HepG2 (cell line): ENCODE measurements at regions not wholly inside any gene's neighbourhood (a gene's known extent, or its start where the extent isn't known, plus 50 kb on each side); places are given as distances from the start of the nearest gene placed in this dataset.

Experiments used
- ATAC-seq: fragments of 200-7000 bp; cut with Tn5 transposase; 3 replicates; pipeline ENCODE4 v1.9.1; 2020; ENCODE audit warnings: mild to moderate bottlenecking, moderate library complexity
- BruUV-seq: library from RNA; stranded (reverse); fragments of 400-500 nt; replicated peaks from 2 replicates; lab custom pipeline; 2021; lab: Mats Ljungman, UMichigan
- CTCF ChIA-PET: fragments of 300-600 bp; formaldehyde crosslinking; extraction: SDS; loops from one replicate; lab custom pipeline; 2021; ENCODE audit warnings: low total read pairs, inconsistent platforms, low intra/inter-chr PET ratio; lab: Yijun Ruan, JAX
- POLR2A ChIA-PET: fragments of 350-600 bp; sonication (Branson Sonifier 250); formaldehyde crosslinking; loops from one replicate; lab custom pipeline; 2020; ENCODE audit warnings: antibody characterized with exemption, inconsistent platforms; lab: Yijun Ruan, JAX
- DNase-seq: peaks from one replicate; pipeline ENCODE4 v3.0.0-alpha.2; 2015; ENCODE audit warnings: low spot score
- FAIRE-seq: peaks from 3 replicates; lab custom pipeline; 2011; peaks lifted over from hg19 to GRCh38; lab: Jason Lieb, UNC
- H2AFZ ChIP-seq: one replicate; pipeline ENCODE4 v1.6.1; 2011; ENCODE audit warnings: low read length, inconsistent platforms
- H3K27ac ChIP-seq: fragments of 300-600 bp; 3 replicates; pipeline ENCODE4 v1.8.0; 2011; ENCODE audit warnings: mixed run types, mild to moderate bottlenecking, mixed read lengths, low read length, inconsistent platforms; ENCODE audit not compliant: insufficient read depth; ENCODE audit errors: extremely low read length
- H3K27me3 ChIP-seq, 2 experiments: fragments of 200-600 bp in 1 of 2; 2 replicates in 1 of 2; 3 replicates in 1 of 2; pipeline versions ENCODE4 v1.6.0 to v1.8.0; 2011; ENCODE audit warnings: low read length in 2 of 2, mild to moderate bottlenecking in 2 of 2, moderate library complexity in 2 of 2, inconsistent platforms in 1 of 2; ENCODE audit not compliant: insufficient read depth in 2 of 2, control insufficient read depth in 1 of 2
- H3K36me3 ChIP-seq, 2 experiments: fragments of 200-600 bp in 1 of 2; replicated peaks in 1 of 2; 2 replicates in 1 of 2; 3 replicates in 1 of 2; pipeline versions ENCODE4 v1.5.1 to v1.8.0; 2011; ENCODE audit warnings: low read length in 2 of 2, inconsistent platforms in 1 of 2; ENCODE audit not compliant: insufficient read depth in 2 of 2, control insufficient read depth in 1 of 2
- H3K4me1 ChIP-seq: 2 replicates; pipeline ENCODE4 v1.5.1; 2012; ENCODE audit warnings: low read length, inconsistent platforms; ENCODE audit not compliant: insufficient read depth
- H3K4me2 ChIP-seq: 2 replicates; pipeline ENCODE4 v1.6.0; 2011; ENCODE audit warnings: low read depth, low read length, inconsistent platforms
- H3K4me3 ChIP-seq, 3 experiments: fragments of 200-600 bp in 1 of 3; sonication (generic), shearing (Covaris generic) in 1 of 3; replicated peaks in 1 of 3; 2 replicates each; pipeline ENCODE4 v1.5.1; 2011 to 2016; ENCODE audit warnings: low read length in 3 of 3, inconsistent platforms in 2 of 3, low read depth in 2 of 3, mild to moderate bottlenecking in 2 of 3, control low read depth in 1 of 3, mixed read lengths in 1 of 3; ENCODE audit not compliant: insufficient read depth in 1 of 3
- H3K79me2 ChIP-seq: one replicate; pipeline ENCODE4 v1.6.1; 2011; ENCODE audit warnings: low read length, inconsistent platforms; ENCODE audit not compliant: insufficient read depth
- H3K9ac ChIP-seq: 2 replicates; pipeline ENCODE4 v1.6.0; 2011; ENCODE audit warnings: mild to moderate bottlenecking, low read depth, low read length, inconsistent platforms; ENCODE audit not compliant: insufficient read depth
- H3K9me3 ChIP-seq: 2 replicates; pipeline ENCODE4 v1.5.1; 2012; ENCODE audit warnings: mild to moderate bottlenecking, low read length
- H4K20me1 ChIP-seq: 2 replicates; pipeline ENCODE4 v1.6.0; 2011; ENCODE audit warnings: inconsistent platforms, mild to moderate bottlenecking, low read length, moderate library complexity; ENCODE audit not compliant: insufficient read depth
- FOXK2 ChIP-seq: fragments of 450-650 bp; IDR thresholded peaks from 2 replicates; pipeline ENCODE4 v1.6.1; 2016
- HDAC6 ChIP-seq: fragments of 200-600 bp; sonication (generic); IDR thresholded peaks from 2 replicates; pipeline ENCODE4 v1.7.0; 2017; ENCODE audit warnings: mild to moderate bottlenecking, antibody characterized with exemption, low read length, low read depth
- HMG20A ChIP-seq: IDR thresholded peaks from 2 replicates; pipeline ENCODE4 v1.6.1; 2016; ENCODE audit warnings: borderline replicate concordance
- PAX8 ChIP-seq: sonication (generic); formaldehyde crosslinking; IDR thresholded peaks from 2 replicates; pipeline ENCODE4 v1.8.0; 2022; ENCODE audit warnings: mild to moderate bottlenecking, missing genetic modification reagents, borderline replicate concordance
- TCF7L2 ChIP-seq: IDR thresholded peaks from 2 replicates; pipeline ENCODE4 v1.6.1; 2011; ENCODE audit warnings: mild to moderate bottlenecking, low read depth, low read length, moderate library complexity
- ZBTB44 ChIP-seq: sonication (generic); formaldehyde crosslinking; IDR thresholded peaks from 2 replicates; pipeline ENCODE4 v1.4.0; 2020; ENCODE audit warnings: missing genetic modification reagents
- ZNF225 ChIP-seq: sonication (generic); formaldehyde crosslinking; IDR thresholded peaks from 2 replicates; pipeline ENCODE4 v1.4.0; 2020; ENCODE audit warnings: mild to moderate bottlenecking, missing genetic modification reagents
- ZNF329 ChIP-seq: sonication (generic); formaldehyde crosslinking; IDR thresholded peaks from 2 replicates; pipeline ENCODE4 v1.9.0; 2021; ENCODE audit warnings: low read depth, mild to moderate bottlenecking, missing genetic modification reagents
- ZNF441 ChIP-seq: sonication (generic); formaldehyde crosslinking; IDR thresholded peaks from 2 replicates; pipeline ENCODE4 v1.7.0; 2021; ENCODE audit warnings: missing genetic modification reagents, borderline replicate concordance
- ZNF609 ChIP-seq: sonication (generic); formaldehyde crosslinking; IDR thresholded peaks from 2 replicates; pipeline ENCODE4 v1.4.0; 2020; ENCODE audit warnings: mild to moderate bottlenecking, missing genetic modification reagents, borderline replicate concordance
- ZNF674 ChIP-seq: sonication (generic); formaldehyde crosslinking; IDR thresholded peaks from 2 replicates; pipeline ENCODE4 v1.5.0; 2020; ENCODE audit warnings: low read depth, mild to moderate bottlenecking, missing genetic modification reagents
- ZSCAN21 ChIP-seq: sonication (generic); formaldehyde crosslinking; IDR thresholded peaks from 2 replicates; pipeline ENCODE4 v1.8.0; 2022; ENCODE audit warnings: mild to moderate bottlenecking, missing genetic modification reagents, moderate library complexity, borderline replicate concordance
- whole genome bisulfite sequencing: methylation state at CpG from one replicate; pipeline ENCODE4 v1.1.6; 2017; ENCODE audit warnings: low lambda C conversion rate; 5-methylcytosine and 5-hydroxymethylcytosine counted together
- in situ Hi-C: cut with HindIII; loops from 2 replicates; pipeline ENCODE4 v1.10.0; 2017; ENCODE audit warnings: low pct_unique_long_range_greater_than_20kb; ENCODE audit not compliant: extremely low pct_ligation_motif_present
- intact Hi-C: fragments of 100-400 bp; cut with micrococcal nuclease; formaldehyde crosslinking; loops from one replicate; pipeline ENCODE4 v1.10.0; 2022; ENCODE audit not compliant: unreplicated experiment
- TF ChIP-seq, protein P1 (sequence below): sonication (generic); formaldehyde crosslinking; IDR thresholded peaks from 2 replicates; pipeline ENCODE4 v1.8.0; 2022; ENCODE audit warnings: mild to moderate bottlenecking, missing genetic modification reagents, moderate library complexity
- TF ChIP-seq, protein P2 (sequence below): sonication (generic); formaldehyde crosslinking; conservative IDR thresholded peaks from 2 replicates; pipeline ENCODE4 v1.4.0; 2020; ENCODE audit warnings: missing genetic modification reagents

GRCh38 chr4:3385711-3386420 is 55.9 kb upstream of the HGFAC start:
- Histone ChIP-seq H4K20me1 (no peaks in the 10 kb centered on the region), H3K27ac (peak overlapping the region; percentile 51), H3K27me3 (no peaks in the 10 kb centered on the region), H2AFZ (no peak overlapping the region), H3K9me3 (peaks cover under 1% of the 10 kb centered on the region; the same call in 1 of the 2 replicates), H3K36me3 (peaks cover 0 to 2% of the 10 kb centered on the region in 2 experiments; a peak in 2 of 5 replicates), H3K4me3 (peak overlapping the region; percentile 59 to 73 (median 60)), H3K4me1 (peaks cover 46% of the 10 kb centered on the region), H3K4me2 (peak overlapping the region; percentile 72), H3K79me2 (peaks cover 12% of the 10 kb centered on the region), H3K9ac (peak overlapping the region; percentile 66)
- CTCF ChIA-PET, result no interaction called here
- in situ Hi-C loops (no loop called here), intact Hi-C loops (loop anchor here (1.0 to 2.0 kb wide), 3 partner anchors 32 to 44 kb away; no protein-coding TSS in a partner anchor)
- no peak for FAIRE-seq
- POLR2A ChIA-PET, result interaction anchor here (0.6 to 1.8 kb wide), 6 partner anchors 22 to 57 kb away, joined by 3 to 12 read pairs (median 4); no protein-coding TSS in a partner anchor
- no TSS peak for BruUV-seq
- 83% methylated on average over 20 of the region's 21 CpGs for whole genome bisulfite sequencing
- no peak for DNase-seq
- peak; percentile 33 for ATAC-seq
- TF ChIP-seq, protein P1, sequence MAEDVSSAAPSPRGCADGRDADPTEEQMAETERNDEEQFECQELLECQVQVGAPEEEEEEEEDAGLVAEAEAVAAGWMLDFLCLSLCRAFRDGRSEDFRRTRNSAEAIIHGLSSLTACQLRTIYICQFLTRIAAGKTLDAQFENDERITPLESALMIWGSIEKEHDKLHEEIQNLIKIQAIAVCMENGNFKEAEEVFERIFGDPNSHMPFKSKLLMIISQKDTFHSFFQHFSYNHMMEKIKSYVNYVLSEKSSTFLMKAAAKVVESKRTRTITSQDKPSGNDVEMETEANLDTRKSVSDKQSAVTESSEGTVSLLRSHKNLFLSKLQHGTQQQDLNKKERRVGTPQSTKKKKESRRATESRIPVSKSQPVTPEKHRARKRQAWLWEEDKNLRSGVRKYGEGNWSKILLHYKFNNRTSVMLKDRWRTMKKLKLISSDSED (CRISPR knock-in tag), result no peak
- TF ChIP-seq, protein P2, sequence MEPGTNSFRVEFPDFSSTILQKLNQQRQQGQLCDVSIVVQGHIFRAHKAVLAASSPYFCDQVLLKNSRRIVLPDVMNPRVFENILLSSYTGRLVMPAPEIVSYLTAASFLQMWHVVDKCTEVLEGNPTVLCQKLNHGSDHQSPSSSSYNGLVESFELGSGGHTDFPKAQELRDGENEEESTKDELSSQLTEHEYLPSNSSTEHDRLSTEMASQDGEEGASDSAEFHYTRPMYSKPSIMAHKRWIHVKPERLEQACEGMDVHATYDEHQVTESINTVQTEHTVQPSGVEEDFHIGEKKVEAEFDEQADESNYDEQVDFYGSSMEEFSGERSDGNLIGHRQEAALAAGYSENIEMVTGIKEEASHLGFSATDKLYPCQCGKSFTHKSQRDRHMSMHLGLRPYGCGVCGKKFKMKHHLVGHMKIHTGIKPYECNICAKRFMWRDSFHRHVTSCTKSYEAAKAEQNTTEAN (CRISPR knock-in tag), result no peak
- TF ChIP-seq ZSCAN21 (no peak), TCF7L2 (no peak), ZNF225 (CRISPR knock-in tag) (no peak), ZNF329 (CRISPR knock-in tag) (no peak), HDAC6 (no peak), ZBTB44 (CRISPR knock-in tag) (no peak), ZNF674 (CRISPR knock-in tag) (no peak), PAX8 (CRISPR knock-in tag) (no peak), ZNF609 (CRISPR knock-in tag) (no peak), ZNF441 (no peak), HMG20A (CRISPR knock-in tag) (no peak), FOXK2 (no peak)
